RWPE1 (cell line): ENCODE measurements at regions not wholly inside any gene's neighbourhood (a gene's known extent, or its start where the extent isn't known, plus 50 kb on each side); places are given as distances from the start of the nearest gene placed in this dataset.

Experiments
- CTCF ChIA-PET: fragments of 350-600 bp; sonication (Branson Sonifier 250); formaldehyde crosslinking; extraction: SDS; loops from one replicate; lab custom pipeline; 2021; lab: Yijun Ruan, JAX
- POLR2A ChIA-PET: fragments of 400-600 bp; formaldehyde crosslinking; extraction: SDS; loops from one replicate; lab custom pipeline; 2020; ENCODE audit warnings: antibody characterized with exemption; ENCODE audit not compliant: low non-redundant PET; lab: Yijun Ruan, JAX
- DNase-seq: peaks from one replicate; pipeline ENCODE4 v3.0.0; 2012; ENCODE audit warnings: low spot score
- H3K27ac ChIP-seq: fragments of 450-650 bp; 2 replicates; pipeline ENCODE4 v1.5.1; 2017
- TF ChIP-seq, protein P1 (sequence below): fragments of 450-650 bp; conservative IDR thresholded peaks from 2 replicates; pipeline ENCODE4 v1.5.1; 2017; ENCODE audit warnings: low read depth, mild to moderate bottlenecking

DNA sequence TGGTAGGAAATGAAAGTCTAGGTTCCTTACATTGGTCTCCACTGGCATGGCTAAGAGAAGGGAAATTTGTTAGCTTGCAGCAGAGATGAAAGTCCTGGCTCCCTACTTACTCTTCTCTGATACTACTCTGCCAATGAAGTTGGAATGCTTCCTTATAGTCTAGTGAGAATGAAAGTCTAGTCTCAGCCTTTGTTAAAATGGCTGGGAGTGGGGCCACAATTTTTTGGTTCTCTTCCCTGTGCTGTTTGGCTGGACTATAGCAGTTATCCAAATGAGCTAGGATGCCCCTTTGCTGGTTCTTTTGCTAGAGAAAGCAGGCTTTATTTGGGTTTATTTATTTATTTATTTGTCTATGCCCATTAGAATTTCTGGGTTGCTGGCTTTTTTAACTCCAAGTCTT lies 414.3 kb downstream of the AASDHPPT start:
- CTCF ChIA-PET: interaction anchor here (0.6 kb wide), 1 partner anchor 21 kb away, joined by 4 read pairs; no protein-coding TSS in a partner anchor
- TF ChIP-seq, protein P1, sequence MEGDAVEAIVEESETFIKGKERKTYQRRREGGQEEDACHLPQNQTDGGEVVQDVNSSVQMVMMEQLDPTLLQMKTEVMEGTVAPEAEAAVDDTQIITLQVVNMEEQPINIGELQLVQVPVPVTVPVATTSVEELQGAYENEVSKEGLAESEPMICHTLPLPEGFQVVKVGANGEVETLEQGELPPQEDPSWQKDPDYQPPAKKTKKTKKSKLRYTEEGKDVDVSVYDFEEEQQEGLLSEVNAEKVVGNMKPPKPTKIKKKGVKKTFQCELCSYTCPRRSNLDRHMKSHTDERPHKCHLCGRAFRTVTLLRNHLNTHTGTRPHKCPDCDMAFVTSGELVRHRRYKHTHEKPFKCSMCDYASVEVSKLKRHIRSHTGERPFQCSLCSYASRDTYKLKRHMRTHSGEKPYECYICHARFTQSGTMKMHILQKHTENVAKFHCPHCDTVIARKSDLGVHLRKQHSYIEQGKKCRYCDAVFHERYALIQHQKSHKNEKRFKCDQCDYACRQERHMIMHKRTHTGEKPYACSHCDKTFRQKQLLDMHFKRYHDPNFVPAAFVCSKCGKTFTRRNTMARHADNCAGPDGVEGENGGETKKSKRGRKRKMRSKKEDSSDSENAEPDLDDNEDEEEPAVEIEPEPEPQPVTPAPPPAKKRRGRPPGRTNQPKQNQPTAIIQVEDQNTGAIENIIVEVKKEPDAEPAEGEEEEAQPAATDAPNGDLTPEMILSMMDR: no peak
- POLR2A ChIA-PET: no interaction called here
- no peak overlapping the region for H3K27ac ChIP-seq
- DNase-seq: no peak

DNA sequence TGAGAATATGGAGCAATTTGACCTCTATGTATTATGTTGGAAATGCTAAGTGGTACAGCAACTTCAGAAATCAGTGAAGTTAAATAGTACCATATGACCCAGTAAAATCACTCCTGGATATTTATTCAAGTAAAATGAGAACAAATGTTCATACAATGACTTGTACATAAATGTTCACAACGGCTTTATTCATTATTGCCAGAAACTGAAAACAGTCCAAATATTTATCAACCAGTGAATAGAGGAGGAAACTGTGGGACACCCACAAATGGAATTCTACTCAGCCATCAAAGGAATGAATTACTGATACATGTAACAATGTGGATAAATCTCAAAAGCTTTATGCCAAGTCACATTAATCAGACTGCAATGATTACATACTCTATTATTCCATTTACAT lies 416.3 kb downstream of the AASDHPPT start:
- no peak overlapping the region for H3K27ac ChIP-seq
- DNase-seq: no peak
- TF ChIP-seq, protein P1: no peak
- ChIA-PET POLR2A (no interaction called here), CTCF (interaction anchor here (0.7 kb wide), 1 partner anchor 122 kb away, joined by 3 read pairs; no protein-coding TSS in a partner anchor)

DNA sequence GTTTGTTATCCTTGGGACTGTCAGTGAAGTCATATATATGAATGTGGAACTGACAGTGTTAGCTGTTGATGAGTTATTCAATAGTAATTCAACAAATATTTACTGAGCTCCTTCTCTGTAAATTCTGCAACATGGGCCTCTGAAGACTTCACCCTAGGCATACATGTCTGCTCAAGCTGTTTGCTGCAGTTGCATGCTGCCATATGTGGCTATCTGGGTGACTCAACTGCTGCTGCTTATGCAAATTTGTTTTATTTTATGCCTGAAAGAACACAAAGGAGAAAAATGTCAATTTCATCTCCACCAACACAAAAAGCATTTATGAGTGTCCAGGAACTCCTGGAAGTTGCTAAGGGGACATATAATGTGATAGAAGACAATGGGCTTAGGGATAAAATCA lies 417.6 kb downstream of the AASDHPPT start:
- peak; percentile 20 for DNase-seq
- ChIA-PET POLR2A (no interaction called here), CTCF (interaction anchor here (0.8 kb wide), 1 partner anchor 10 kb away, joined by 6 read pairs; no protein-coding TSS in a partner anchor)
- H3K27ac ChIP-seq: no peak overlapping the region
- TF ChIP-seq, protein P1: no peak

DNA sequence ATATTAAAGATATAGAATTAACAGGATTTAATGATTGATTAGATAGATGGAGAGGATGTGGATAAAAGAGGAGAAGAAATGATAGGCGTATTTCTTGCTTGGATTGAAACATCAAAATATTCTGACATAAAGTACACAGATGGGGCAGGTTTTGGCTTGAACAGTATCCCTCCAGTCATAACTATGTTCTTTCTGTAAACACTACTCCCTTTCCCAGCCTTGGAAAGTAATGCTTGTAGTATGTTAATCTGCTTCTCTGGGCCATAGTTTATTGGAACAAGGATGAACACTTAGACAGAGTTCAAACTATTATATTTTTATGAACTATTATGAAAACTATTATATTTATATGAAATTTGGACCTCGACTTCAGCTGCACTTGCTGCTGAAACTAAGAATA lies 419.2 kb downstream of the AASDHPPT start:
- ChIA-PET CTCF (no interaction called here), POLR2A (no interaction called here)
- TF ChIP-seq, protein P1: no peak
- DNase-seq: no peak
- H3K27ac ChIP-seq: no peak overlapping the region

DNA sequence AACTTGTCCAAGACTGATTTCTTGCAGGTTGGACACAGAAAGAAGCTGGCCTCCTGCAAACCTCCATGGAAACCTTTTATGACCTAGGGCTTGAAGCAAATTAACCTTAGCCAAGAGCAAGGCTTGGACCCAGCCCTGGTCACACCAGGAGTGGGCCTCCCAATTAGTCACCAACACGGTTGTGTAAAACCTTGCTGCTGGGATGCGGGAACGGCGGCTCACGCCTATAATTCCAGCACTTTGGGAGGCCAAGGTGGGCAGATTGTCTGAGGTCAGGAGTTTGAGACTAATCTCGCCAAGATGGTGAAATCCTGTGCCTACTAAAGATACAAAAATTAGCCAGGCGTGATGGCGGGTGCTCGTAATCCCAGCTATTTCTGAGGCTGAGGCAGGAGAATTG lies 419.9 kb downstream of the AASDHPPT start:
- TF ChIP-seq, protein P1: no peak
- DNase-seq: no peak
- no peak overlapping the region for H3K27ac ChIP-seq
- ChIA-PET POLR2A (no interaction called here), CTCF (no interaction called here)

DNA sequence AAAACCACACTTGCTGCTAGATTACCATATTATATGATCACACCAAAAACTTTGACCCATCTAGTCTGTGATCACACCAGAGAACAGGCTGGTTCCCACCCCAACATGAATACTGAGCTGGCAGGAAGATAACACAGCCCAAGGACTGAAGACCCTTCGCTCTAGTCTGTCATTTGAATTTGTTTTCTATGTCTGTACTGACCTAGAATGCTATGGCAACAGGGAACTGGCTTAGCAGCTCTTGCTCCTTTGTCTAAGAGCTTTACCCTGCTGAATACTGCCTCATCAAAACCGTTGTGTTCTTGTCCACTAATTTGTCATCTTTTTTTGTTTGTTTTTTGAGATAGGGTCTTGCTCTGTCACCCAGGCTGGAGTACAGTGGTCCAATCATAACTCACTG lies 420.4 kb downstream of the AASDHPPT start:
- POLR2A ChIA-PET: no interaction called here
- TF ChIP-seq, protein P1: no peak
- CTCF ChIA-PET: no interaction called here
- no peak for DNase-seq
- H3K27ac ChIP-seq: no peak overlapping the region
